ENCODE measurements at regions not wholly inside any gene's neighbourhood (a gene's known extent, or its start where the extent isn't known, plus 50 kb on each side); places are given as distances from the start of the nearest gene placed in this dataset.

DNA sequence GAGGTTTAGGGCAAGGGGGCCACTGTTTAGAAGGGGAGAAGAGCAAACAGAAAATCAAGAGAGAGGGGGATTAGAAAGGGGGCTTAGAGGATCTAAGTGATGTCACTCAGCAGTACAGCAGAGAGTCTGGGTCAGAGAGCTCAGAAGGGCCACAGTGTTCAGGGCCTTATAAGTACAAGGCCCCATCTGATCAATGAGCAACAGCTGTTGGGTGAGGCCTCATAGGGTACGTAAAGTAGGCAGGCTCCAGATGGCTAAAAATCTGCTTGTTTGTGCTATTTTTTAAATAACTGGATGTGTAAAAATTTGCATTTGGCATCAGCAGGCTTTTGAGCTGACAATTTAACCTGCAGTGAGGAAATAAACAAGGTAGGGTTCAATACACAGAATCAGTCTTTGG, 149.8 kb downstream of the SH3BGRL2 start:
- no peak for DNase-seq (ENCODE audit: low read depth)
- H3K4me3 ChIP-seq (ENCODE audit: low read depth, low read length), result no peak overlapping the region
- TF ChIP-seq, protein P1, sequence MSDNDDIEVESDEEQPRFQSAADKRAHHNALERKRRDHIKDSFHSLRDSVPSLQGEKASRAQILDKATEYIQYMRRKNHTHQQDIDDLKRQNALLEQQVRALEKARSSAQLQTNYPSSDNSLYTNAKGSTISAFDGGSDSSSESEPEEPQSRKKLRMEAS (IDR thresholded peaks at IDR 0.05; ENCODE audit: low read depth, low read length), result no peak
- TF ChIP-seq MYC (IDR thresholded peaks at IDR 0.05; ENCODE audit: low read depth, low read length) (no peak), POLR2A (IDR thresholded peaks at IDR 0.05; ENCODE audit: extremely low read depth, insufficient read length) (no peak)
- TF ChIP-seq, protein P2, sequence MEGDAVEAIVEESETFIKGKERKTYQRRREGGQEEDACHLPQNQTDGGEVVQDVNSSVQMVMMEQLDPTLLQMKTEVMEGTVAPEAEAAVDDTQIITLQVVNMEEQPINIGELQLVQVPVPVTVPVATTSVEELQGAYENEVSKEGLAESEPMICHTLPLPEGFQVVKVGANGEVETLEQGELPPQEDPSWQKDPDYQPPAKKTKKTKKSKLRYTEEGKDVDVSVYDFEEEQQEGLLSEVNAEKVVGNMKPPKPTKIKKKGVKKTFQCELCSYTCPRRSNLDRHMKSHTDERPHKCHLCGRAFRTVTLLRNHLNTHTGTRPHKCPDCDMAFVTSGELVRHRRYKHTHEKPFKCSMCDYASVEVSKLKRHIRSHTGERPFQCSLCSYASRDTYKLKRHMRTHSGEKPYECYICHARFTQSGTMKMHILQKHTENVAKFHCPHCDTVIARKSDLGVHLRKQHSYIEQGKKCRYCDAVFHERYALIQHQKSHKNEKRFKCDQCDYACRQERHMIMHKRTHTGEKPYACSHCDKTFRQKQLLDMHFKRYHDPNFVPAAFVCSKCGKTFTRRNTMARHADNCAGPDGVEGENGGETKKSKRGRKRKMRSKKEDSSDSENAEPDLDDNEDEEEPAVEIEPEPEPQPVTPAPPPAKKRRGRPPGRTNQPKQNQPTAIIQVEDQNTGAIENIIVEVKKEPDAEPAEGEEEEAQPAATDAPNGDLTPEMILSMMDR (IDR thresholded peaks at IDR 0.05; ENCODE audit: low read depth, low read length), result no peak

- DNase-seq (ENCODE audit: low read depth), result no peak
- TF ChIP-seq, protein P1 (IDR thresholded peaks at IDR 0.05; ENCODE audit: low read depth, low read length), result no peak
- TF ChIP-seq POLR2A (IDR thresholded peaks at IDR 0.05; ENCODE audit: extremely low read depth, insufficient read length) (no peak), MYC (IDR thresholded peaks at IDR 0.05; ENCODE audit: low read depth, low read length) (no peak)
- TF ChIP-seq, protein P2 (IDR thresholded peaks at IDR 0.05; ENCODE audit: low read depth, low read length), result no peak
- H3K4me3 ChIP-seq (ENCODE audit: low read depth, low read length), result no peak overlapping the region
Measured at GRCh38 chr6:79778816-79779215, 147.7 kb downstream of the SH3BGRL2 start.

DNA sequence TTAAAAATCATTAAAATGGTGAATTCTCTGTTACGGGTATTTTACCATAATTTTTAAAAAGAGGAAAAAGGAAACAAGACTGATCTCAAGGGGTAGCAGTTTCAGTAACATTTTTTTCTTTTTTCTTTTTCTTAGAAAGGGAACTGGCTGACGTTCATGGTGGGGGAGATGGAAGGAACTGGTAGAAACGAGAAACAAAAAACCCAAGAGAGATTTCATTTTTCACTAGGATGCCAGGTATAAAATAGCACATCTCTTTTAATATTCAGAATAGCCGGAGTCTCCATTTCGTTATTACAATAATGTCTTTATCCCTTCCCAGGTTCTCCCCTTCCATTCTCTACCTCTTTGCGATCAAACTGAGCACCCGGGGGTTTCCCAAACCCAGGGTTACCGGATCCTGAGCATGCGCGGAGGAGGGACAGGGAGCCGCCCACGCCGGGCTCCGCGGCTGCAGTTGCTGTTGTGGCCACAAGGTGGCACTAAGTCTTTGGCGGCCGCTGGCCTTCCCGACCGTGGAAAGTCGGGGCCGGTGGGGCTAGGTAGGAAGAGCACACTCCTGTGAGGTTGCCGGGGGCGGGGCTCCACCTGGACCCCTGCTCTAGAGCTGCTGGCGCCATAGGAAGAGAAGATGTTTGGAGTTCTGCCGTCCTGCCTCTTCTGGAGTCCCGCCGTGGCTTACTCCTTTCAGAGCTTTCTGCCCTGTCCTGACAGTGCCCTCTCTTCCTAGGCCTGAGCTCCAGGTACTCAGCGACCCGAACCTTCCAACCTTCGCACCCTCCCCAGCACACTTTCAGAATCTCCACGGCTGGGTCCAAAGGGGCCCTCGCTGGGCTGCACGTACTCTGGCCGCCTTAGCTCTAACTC, 146.8 kb downstream of the SH3BGRL2 start:
- DNase-seq (ENCODE audit: low read depth), result peak; percentile 62
- H3K4me3 ChIP-seq (ENCODE audit: low read depth, low read length), result peak overlapping the region; percentile 33
- TF ChIP-seq, protein P1 (IDR thresholded peaks at IDR 0.05; ENCODE audit: low read depth, low read length), result no peak
- TF ChIP-seq, protein P2 (IDR thresholded peaks at IDR 0.05; ENCODE audit: low read depth, low read length), result peak; percentile 88

DNA sequence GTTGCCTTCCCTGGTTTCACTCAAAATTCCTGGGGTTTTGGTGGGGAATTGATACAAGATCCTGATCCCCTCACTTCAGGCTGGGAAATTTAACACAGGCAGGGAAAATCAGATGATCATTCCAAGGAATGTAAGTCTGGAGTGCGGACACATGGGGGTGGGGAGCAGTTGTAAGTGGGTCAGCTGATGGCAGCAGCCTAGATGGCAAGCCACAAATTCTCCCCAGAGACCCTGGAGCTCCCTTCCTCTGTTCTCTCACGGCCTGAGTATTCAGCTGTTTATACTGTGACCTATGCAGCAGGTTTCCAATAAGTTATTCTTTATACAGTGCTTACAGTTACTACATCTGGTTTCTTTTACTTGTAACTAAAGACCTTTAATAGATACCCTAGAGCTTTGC, 144.9 kb downstream of the SH3BGRL2 start:
- TF ChIP-seq, protein P1 (IDR thresholded peaks at IDR 0.05; ENCODE audit: low read depth, low read length), result no peak
- TF ChIP-seq MYC (IDR thresholded peaks at IDR 0.05; ENCODE audit: low read depth, low read length), result no peak
- TF ChIP-seq POLR2A (IDR thresholded peaks at IDR 0.05; ENCODE audit: extremely low read depth, insufficient read length), result no peak
- TF ChIP-seq, protein P2 (IDR thresholded peaks at IDR 0.05; ENCODE audit: low read depth, low read length), result no peak
- H3K4me3 ChIP-seq (ENCODE audit: low read depth, low read length), result no peak overlapping the region
- no peak for DNase-seq (ENCODE audit: low read depth)

GRCh38 chr6:79775222-79775621, 144.1 kb downstream of the SH3BGRL2 start:
- no peak overlapping the region for H3K4me3 ChIP-seq (ENCODE audit: low read depth, low read length)
- DNase-seq (ENCODE audit: low read depth), result no peak
- TF ChIP-seq POLR2A (IDR thresholded peaks at IDR 0.05; ENCODE audit: extremely low read depth, insufficient read length), result no peak
- TF ChIP-seq, protein P2 (IDR thresholded peaks at IDR 0.05; ENCODE audit: low read depth, low read length), result no peak
